Transverse colon (tissue), 4 donors: ENCODE measurements at regions not wholly inside any gene's neighbourhood (a gene's known extent, or its start where the extent isn't known, plus 50 kb on each side); places are given as distances from the start of the nearest gene placed in this dataset.
A peak's percentile ranks its signal among the peaks of the same experiment; 100 is the strongest.
"Not testable (repeated sequence)": the region's sequence is repeated elsewhere in the genome, so short reads cannot be mapped to it uniquely, and the experiment has no call there.

Experiments used
- DNase-seq: peaks from one replicate; pipeline ENCODE4 v3.0.0-alpha.2; 2019
- H3K27ac ChIP-seq, 4 donors: fragments of 200-600 bp; sonication (generic); 2 replicates each; pipeline ENCODE4 v1.5.1; 2016 to 2018; ENCODE audit warnings: inconsistent platforms in 4 of 4
- H3K27me3 ChIP-seq: fragments of 200-600 bp; sonication (generic); 2 replicates; pipeline ENCODE4 v1.5.1; 2017; ENCODE audit warnings: inconsistent platforms
- H3K36me3 ChIP-seq, 4 donors: fragments of 200-600 bp; sonication (generic); 2 replicates each; pipeline ENCODE4 v1.5.1; 2017 to 2019; ENCODE audit warnings: inconsistent platforms in 4 of 4
- H3K4me1 ChIP-seq, 4 donors: fragments of 200-600 bp; sonication (generic); 2 replicates each; pipeline ENCODE4 v1.5.1; 2017 to 2020; ENCODE audit warnings: inconsistent platforms in 4 of 4
- H3K4me3 ChIP-seq, 4 donors: fragments of 200-600 bp; sonication (generic); 1 replicate in 1 of 4; 2 replicates in 3 of 4; pipeline versions ENCODE4 v1.5.1 to v1.6.1; 2017 to 2019; ENCODE audit warnings: inconsistent platforms in 4 of 4
- H3K9me3 ChIP-seq, 2 donors: fragments of 200-600 bp; sonication (generic); 2 replicates each; pipeline ENCODE4 v1.5.1; 2017 to 2019; ENCODE audit warnings: inconsistent platforms in 2 of 2
- EP300 ChIP-seq: sonication (generic); formaldehyde crosslinking; IDR thresholded peaks from one replicate; pipeline ENCODE4 v1.6.1; 2017; ENCODE audit warnings: antibody characterized with exemption, low read depth
- POLR2A ChIP-seq: fragments of 450-650 bp; IDR thresholded peaks from one replicate; pipeline ENCODE4 v1.6.1; 2016; ENCODE audit warnings: antibody characterized with exemption, mild to moderate bottlenecking, moderate library complexity
- POLR2AphosphoS5 ChIP-seq, 3 donors: sonication (generic); formaldehyde crosslinking; IDR thresholded peaks; one replicate each; pipeline ENCODE4 v1.6.1; 2016; ENCODE audit warnings: antibody characterized with exemption in 3 of 3
- WGBS, 2 donors: methylation state at CpG; one replicate each; pipeline ENCODE4 v1.1.5; 2018; ENCODE audit warnings: low coverage in 1 of 2; 5-methylcytosine and 5-hydroxymethylcytosine counted together
- in situ Hi-C, 4 donors: fragments of 200-750 bp; cut with MboI; loops; one replicate each; pipeline versions ENCODE4 v1.15.0 to v1.15.1; 2017; ENCODE audit warnings: low sequenced_read_pairs in 3 of 4, low pct_ligation_motif_present in 1 of 4, low pct_unique_long_range_greater_than_20kb in 1 of 4
- intact Hi-C: fragments of 100-400 bp; cut with DNase I; formaldehyde crosslinking; loops from one replicate; pipeline ENCODE4 v1.15.1; 2023; ENCODE audit warnings: low total_unique reads
- TF ChIP-seq, protein P1 (sequence below), 5 experiments: fragments of 200-600 bp in 3 of 5; fragments of 450-650 bp in 2 of 5; sonication (generic) in 3 of 5; IDR thresholded peaks; 1 replicate in 2 of 5; 2 replicates in 3 of 5; pipeline ENCODE4 v1.5.1; 2016 to 2017; ENCODE audit warnings: antibody characterized with exemption in 5 of 5, inconsistent platforms in 3 of 5, mild to moderate bottlenecking in 2 of 5, moderate library complexity in 1 of 5

DNA sequence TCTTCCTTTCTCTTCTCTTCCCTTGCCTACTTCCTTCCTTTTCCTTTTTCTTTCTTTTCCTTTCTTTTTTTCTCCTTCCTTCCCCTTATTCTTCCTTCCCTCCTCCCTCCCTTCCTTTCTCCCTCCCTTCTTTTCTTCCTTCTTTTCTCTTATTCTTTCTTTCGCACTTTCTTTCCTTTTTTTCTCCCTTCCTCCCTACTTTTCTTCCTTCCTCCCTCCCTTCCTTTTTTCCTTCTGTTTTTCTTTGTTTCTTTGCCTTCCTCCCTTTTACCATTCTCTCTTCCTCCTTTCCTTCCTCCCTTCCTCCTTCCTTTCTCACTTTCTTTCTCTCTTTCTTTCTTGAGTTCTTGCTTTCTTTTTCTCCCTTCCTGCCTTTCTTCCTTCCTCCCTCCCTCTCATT is 416.5 kb downstream of the ANKRD30B start:
- H3K27ac ChIP-seq, H3K4me1 ChIP-seq, intact Hi-C loops, H3K9me3 ChIP-seq, in situ Hi-C loops, H3K36me3 ChIP-seq, H3K4me3 ChIP-seq, DNase-seq, H3K27me3 ChIP-seq: not testable (repeated sequence)
- 68 to 89% methylated on average over 1 of the region's 1 CpG for WGBS, 2 donors

DNA sequence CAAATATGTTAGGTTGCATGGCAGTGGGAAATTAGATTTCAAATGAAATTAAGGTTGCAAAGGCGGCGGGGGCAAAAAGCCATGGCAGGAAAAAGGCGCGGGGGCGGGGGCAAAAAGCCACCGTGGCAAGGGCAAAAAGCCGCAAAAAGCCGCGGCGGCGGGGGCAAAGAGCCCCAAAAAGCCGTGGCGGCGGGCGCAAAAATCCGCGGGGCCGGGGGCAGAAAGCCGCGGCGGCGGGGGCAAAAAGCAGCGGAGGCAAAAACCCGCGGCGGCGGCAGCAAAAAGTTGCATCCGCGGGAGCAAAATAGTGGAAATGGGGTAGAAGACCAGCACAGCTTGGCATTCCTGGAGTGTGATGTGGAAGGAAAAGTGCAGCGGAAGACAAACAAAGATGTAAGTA is 417.1 kb downstream of the ANKRD30B start:
- 40 to 55% methylated on average over 30 of the region's 30 CpGs for WGBS, 2 donors
- H3K27ac ChIP-seq: no peak overlapping the region
- TF ChIP-seq EP300 (no peak), POLR2A (no peak), POLR2AphosphoS5 (IDR thresholded peaks at IDR 0.05) (no peak)
- TF ChIP-seq, protein P1, sequence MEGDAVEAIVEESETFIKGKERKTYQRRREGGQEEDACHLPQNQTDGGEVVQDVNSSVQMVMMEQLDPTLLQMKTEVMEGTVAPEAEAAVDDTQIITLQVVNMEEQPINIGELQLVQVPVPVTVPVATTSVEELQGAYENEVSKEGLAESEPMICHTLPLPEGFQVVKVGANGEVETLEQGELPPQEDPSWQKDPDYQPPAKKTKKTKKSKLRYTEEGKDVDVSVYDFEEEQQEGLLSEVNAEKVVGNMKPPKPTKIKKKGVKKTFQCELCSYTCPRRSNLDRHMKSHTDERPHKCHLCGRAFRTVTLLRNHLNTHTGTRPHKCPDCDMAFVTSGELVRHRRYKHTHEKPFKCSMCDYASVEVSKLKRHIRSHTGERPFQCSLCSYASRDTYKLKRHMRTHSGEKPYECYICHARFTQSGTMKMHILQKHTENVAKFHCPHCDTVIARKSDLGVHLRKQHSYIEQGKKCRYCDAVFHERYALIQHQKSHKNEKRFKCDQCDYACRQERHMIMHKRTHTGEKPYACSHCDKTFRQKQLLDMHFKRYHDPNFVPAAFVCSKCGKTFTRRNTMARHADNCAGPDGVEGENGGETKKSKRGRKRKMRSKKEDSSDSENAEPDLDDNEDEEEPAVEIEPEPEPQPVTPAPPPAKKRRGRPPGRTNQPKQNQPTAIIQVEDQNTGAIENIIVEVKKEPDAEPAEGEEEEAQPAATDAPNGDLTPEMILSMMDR (IDR thresholded peaks at IDR 0.05): no peak
- H3K27me3 ChIP-seq: no peaks in the 10 kb centered on the region
- no peak for DNase-seq
- in situ Hi-C loops (no loop called here), intact Hi-C loops (no loop called here)
- H3K9me3 ChIP-seq: no peaks in the 10 kb centered on the region
- no peaks in the 10 kb centered on the region for H3K36me3 ChIP-seq
- no peaks in the 10 kb centered on the region for H3K4me1 ChIP-seq
- no peak overlapping the region for H3K4me3 ChIP-seq

DNA sequence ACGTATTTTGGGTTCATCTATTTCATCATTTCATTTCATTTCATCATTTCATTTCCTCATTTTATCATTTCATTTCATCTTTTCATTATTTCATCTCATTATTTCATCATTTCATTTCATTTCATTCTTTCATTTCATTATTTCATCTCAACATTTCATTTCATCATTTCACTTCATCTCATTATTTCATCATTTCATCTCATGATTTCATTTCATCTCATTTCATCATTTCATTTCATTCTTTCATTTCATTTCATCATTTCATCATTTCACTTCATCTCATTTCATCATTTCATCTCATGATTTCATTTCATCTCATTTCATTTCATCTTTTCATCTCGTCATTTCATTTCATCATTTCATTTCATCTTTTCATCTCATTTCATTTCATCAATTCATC is 445.1 kb downstream of the ANKRD30B start:
- H3K9me3 ChIP-seq, H3K4me3 ChIP-seq, H3K27ac ChIP-seq, H3K36me3 ChIP-seq, intact Hi-C loops, in situ Hi-C loops, H3K4me1 ChIP-seq, DNase-seq: not testable (repeated sequence)
- peaks cover 11% of the 10 kb centered on the region for H3K27me3 ChIP-seq
- 40 to 55% methylated on average over 2 of the region's 2 CpGs for WGBS, 2 donors

DNA sequence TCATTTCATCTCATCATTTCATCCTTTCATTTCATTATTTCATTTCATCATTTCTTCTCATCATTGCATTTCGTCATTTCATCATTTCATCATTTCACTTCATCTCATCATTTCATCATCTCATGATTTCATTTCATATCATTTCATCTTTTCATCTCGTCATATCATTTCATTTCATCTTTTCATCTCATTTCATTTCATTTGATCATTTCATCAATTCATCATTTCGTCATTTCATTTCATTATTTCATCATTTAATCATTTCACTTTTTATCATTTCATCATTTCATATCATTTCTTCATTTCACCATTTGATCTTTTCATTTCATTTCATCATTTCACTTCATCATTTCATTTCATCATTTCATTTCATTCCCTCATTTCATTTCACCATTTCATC is 445.8 kb downstream of the ANKRD30B start:
- intact Hi-C loops, H3K9me3 ChIP-seq, H3K4me3 ChIP-seq, in situ Hi-C loops, DNase-seq, H3K4me1 ChIP-seq, H3K27ac ChIP-seq, H3K36me3 ChIP-seq: not testable (repeated sequence)
- WGBS, 2 donors: 51 to 64% methylated on average over 3 of the region's 3 CpGs
- peaks cover 17% of the 10 kb centered on the region for H3K27me3 ChIP-seq

DNA sequence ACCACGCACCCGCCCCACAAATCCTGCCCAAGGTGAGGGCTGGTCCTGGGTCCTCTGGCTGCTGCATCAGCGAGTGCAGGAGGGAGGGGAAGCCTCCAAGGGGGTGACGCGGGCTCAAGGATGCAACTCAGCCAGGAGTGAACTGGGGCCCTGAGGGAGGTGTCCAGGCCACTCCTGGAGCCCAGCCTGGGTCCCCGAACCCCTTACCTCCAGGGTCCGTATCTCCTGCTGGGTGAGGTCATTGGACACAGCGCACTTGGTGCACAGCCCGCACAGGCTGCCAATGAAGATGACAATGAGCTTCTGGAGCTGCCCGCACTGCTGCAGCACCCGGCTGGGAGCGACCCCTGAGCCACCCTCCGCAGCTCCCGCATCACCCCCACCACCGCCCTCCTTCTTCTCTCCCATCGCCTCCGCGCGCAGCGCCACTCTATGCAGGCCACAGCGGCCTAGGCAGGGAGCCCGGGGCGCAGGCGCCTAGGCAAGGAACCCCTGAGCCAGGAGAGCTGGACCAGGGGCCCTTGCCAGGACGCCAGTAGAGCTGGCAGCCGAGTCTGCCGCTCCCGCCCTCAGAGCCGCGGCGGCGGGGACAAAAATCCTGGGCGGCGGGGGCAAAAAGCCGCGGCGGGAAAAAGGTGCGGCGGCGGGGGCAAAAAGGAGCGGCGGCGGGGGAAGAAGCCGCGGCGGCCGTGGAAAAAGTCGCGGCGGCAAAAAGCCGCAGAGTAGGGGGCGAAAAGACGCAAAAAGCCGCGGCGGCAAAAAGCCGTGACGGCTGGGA is 449.6 kb downstream of the ANKRD30B start:
- DNase-seq, intact Hi-C loops: not testable (repeated sequence)
- WGBS, 2 donors: 49% methylated on average over 53 of the region's 58 CpGs; no CpG with 5 or more reads in 1 of the 2 donors

DNA sequence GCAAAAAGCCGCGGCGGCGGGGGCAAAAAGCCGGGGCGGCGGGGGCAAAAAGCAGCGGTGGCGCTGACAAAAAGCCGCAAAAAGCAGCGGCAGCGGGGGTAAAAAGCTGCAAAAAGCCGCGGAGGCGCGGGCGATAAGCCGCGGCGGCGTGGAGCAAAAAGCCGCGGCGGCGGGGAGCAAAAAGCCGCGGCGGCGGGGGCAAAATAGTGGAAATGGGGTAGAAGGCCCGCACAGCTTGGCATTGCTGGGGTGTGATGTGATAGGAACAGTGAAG is 450.1 kb downstream of the ANKRD30B start:
- no peak for DNase-seq
- H3K9me3 ChIP-seq: no peaks in the 10 kb centered on the region
- intact Hi-C loops (no loop called here), in situ Hi-C loops (no loop called here)
- H3K27ac ChIP-seq: no peak overlapping the region
- peak overlapping the region in 1 of 4 donors; percentile 41 for H3K4me3 ChIP-seq
- 26 to 32% methylated on average over 15 to 30 of the region's 30 CpGs for whole genome bisulfite sequencing, 2 donors
- no peak for TF ChIP-seq POLR2AphosphoS5 (IDR thresholded peaks at IDR 0.05)
- TF ChIP-seq POLR2A: no peak
- TF ChIP-seq EP300: no peak
- TF ChIP-seq, protein P1 (IDR thresholded peaks at IDR 0.05): no peak
- no peaks in the 10 kb centered on the region for H3K4me1 ChIP-seq
- peaks cover 22% of the 10 kb centered on the region for H3K27me3 ChIP-seq
- H3K36me3 ChIP-seq: no peaks in the 10 kb centered on the region

More for the DNA sequence above, 449.6 kb downstream of the ANKRD30B start:
- H3K4me1 ChIP-seq, H3K27ac ChIP-seq, H3K9me3 ChIP-seq, H3K36me3 ChIP-seq, in situ Hi-C loops: not testable (repeated sequence)
- Histone ChIP-seq H3K27me3 (peaks cover 22% of the 10 kb centered on the region), H3K4me3 (peak overlapping the region in 1 of 4 donors; percentile 41)
